ENCODE measurements at regions not wholly inside any gene's neighbourhood (a gene's known extent, or its start where the extent isn't known, plus 50 kb on each side); places are given as distances from the start of the nearest gene placed in this dataset.

GRCh38 chr2:164073101-164074074, 337.6 kb upstream of the FIGN start:
- DNase-seq (ENCODE audit: low read depth), result no peak
- H3K4me3 ChIP-seq (replicated peaks; ENCODE audit: low read depth, low read length), result no peak overlapping the region
- no peak for TF ChIP-seq CTCF (IDR thresholded peaks at IDR 0.05; ENCODE audit: low read length, missing control alignments)

DNA sequence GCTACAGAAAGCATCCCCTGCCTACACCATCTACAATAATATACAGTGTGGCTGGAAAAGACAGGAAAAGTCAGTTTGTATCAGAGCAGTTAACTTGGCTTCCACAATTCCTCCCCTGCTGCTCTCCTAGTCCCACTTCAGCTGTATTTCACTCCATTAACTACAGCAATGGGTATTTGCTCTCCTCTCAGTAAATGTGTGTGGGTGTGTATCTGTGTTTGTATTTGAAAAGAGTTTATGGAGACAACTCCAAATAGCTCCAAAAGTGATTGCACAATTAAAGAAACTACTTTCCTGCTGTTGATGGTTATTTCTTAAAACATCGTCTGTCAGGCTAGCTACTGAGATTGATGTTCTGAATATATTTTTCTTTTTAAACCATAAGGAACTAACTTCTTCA, 333.7 kb upstream of the FIGN start:
- DNase-seq (ENCODE audit: low read depth), result no peak
- no peak overlapping the region for H3K4me3 ChIP-seq (replicated peaks; ENCODE audit: low read depth, low read length)
- no peak for TF ChIP-seq CTCF (IDR thresholded peaks at IDR 0.05; ENCODE audit: low read length, missing control alignments)

GRCh38 chr2:164068063-164068462, 332.3 kb upstream of the FIGN start:
- no peak for DNase-seq (ENCODE audit: low read depth)
- TF ChIP-seq CTCF (IDR thresholded peaks at IDR 0.05; ENCODE audit: low read length, missing control alignments), result no peak
- H3K4me3 ChIP-seq (replicated peaks; ENCODE audit: low read depth, low read length), result no peak overlapping the region

DNA sequence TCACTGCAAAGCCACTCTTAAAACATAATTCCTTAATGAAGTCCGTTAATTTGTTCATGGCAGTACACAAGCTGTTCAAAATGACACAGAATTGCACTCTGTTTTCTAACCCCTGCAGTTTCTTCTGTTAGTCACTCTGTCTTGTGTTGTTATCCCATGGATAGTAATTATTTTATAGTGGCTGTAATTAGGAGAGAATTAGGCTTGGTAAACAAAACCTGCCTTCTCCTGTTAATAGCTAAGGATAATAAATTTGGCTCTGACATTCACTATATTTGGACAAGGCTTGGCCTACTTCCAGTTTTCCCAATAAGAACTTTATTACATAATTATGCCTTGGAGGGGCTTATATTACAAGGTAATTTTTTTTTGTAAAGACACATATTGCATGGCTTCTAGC, 330.3 kb upstream of the FIGN start:
- no peak overlapping the region for H3K4me3 ChIP-seq (replicated peaks; ENCODE audit: low read depth, low read length)
- TF ChIP-seq CTCF (IDR thresholded peaks at IDR 0.05; ENCODE audit: low read length, missing control alignments), result no peak
- DNase-seq (ENCODE audit: low read depth), result no peak

DNA sequence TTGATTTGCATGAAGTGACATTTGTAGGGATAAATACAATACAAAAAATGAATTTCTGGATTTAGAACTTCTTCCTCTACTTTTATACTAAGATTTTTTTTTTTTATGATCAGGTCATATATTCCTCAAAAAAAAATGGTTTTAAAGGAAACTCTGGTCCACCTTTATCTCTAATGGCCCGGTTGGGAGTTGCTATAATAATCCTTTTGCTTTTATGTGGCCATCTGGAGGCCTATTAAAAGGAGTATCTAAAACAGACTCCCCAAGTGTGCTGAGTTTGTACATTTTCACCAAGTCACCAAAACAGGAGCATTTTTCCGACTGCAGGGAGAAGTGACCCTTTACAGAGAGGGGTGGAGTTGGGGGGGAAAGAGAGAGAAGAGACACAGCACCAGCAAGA, 329.2 kb upstream of the FIGN start:
- no peak overlapping the region for H3K4me3 ChIP-seq (replicated peaks; ENCODE audit: low read depth, low read length)
- TF ChIP-seq CTCF (IDR thresholded peaks at IDR 0.05; ENCODE audit: low read length, missing control alignments), result no peak
- DNase-seq (ENCODE audit: low read depth), result no peak

- TF ChIP-seq CTCF (IDR thresholded peaks at IDR 0.05; ENCODE audit: low read length, missing control alignments), result peak; percentile 78
- peak; percentile 58 for DNase-seq (ENCODE audit: low read depth)
- H3K4me3 ChIP-seq (replicated peaks; ENCODE audit: low read depth, low read length), result no peak overlapping the region
Measured at GRCh38 chr2:164061129-164061746, 325.4 kb upstream of the FIGN start.
